ENCODE measurements at regions not wholly inside any gene's neighbourhood (a gene's known extent, or its start where the extent isn't known, plus 50 kb on each side); places are given as distances from the start of the nearest gene placed in this dataset.

DNA sequence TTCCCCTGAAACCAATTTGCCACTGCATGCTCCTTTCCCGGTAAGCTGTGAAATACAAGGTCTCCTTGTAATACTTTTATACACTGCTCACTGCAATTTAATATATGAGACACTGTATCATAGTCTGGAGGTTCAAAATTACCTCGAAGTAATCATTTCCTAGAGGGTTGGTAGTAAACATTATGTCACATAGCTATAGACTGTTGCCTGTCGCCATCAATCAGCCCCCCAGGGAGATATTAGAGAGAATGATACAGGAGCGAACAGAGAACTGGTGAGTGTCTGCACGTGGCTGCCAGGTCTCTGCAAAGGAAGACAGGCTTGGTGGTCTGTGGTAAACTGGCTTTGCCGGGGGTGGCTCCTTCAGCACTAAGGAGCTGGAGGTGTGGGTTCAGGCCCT, 165.5 kb upstream of the WSCD2 start:
- no peak overlapping the region for H3K27ac Mint-ChIP-seq
- H3K4me1 Mint-ChIP-seq, result no peaks in the 10 kb centered on the region

GRCh38 chr12:107967170-107967569, 161.9 kb upstream of the WSCD2 start:
- Mint-ChIP-seq H3K4me3 (no peak overlapping the region), H3K36me3 (no peaks in the 10 kb centered on the region), H3K4me1 (no peaks in the 10 kb centered on the region), H3K9me3 (no peaks in the 10 kb centered on the region), H3K27me3 (ENCODE audit: insufficient read depth, low read depth) (no peaks in the 10 kb centered on the region), H3K27ac (no peak overlapping the region)
- Histone ChIP-seq H3K9me3 (ENCODE audit: low read depth) (no peaks in the 10 kb centered on the region), H3K4me2 (no peak overlapping the region), H3K4me1 (no peaks in the 10 kb centered on the region), H3K36me3 (no peaks in the 10 kb centered on the region), H3K9ac (no peak overlapping the region), H3F3A (ENCODE audit: low read depth) (no peaks in the 10 kb centered on the region), H2AFZ (replicated peaks) (no peak overlapping the region), H4K20me1 (ENCODE audit: low read depth) (no peaks in the 10 kb centered on the region), H3K27ac (no peak overlapping the region), H3K4me3 (no peak overlapping the region), H3K27me3 (peaks cover 9% of the 10 kb centered on the region), H3K79me2 (ENCODE audit: low read depth) (no peaks in the 10 kb centered on the region)
- DNase-seq (ENCODE audit: low spot score), result no peak
- TF ChIP-seq, protein P1, sequence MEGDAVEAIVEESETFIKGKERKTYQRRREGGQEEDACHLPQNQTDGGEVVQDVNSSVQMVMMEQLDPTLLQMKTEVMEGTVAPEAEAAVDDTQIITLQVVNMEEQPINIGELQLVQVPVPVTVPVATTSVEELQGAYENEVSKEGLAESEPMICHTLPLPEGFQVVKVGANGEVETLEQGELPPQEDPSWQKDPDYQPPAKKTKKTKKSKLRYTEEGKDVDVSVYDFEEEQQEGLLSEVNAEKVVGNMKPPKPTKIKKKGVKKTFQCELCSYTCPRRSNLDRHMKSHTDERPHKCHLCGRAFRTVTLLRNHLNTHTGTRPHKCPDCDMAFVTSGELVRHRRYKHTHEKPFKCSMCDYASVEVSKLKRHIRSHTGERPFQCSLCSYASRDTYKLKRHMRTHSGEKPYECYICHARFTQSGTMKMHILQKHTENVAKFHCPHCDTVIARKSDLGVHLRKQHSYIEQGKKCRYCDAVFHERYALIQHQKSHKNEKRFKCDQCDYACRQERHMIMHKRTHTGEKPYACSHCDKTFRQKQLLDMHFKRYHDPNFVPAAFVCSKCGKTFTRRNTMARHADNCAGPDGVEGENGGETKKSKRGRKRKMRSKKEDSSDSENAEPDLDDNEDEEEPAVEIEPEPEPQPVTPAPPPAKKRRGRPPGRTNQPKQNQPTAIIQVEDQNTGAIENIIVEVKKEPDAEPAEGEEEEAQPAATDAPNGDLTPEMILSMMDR (IDR thresholded peaks at IDR 0.05), result no peak
- no peak for TF ChIP-seq EZH2phosphoT487 (IDR thresholded peaks at IDR 0.05)
- no peak for TF ChIP-seq EZH2 (IDR thresholded peaks at IDR 0.05)

More for the DNA sequence above, 165.5 kb upstream of the WSCD2 start:
- TF ChIP-seq, protein P1 (IDR thresholded peaks at IDR 0.05), result no peak
- no peak for TF ChIP-seq EZH2 (IDR thresholded peaks at IDR 0.05)
- no peak for TF ChIP-seq EZH2phosphoT487 (IDR thresholded peaks at IDR 0.05)
- Histone ChIP-seq H3K27ac (no peak overlapping the region), H3K4me3 (no peak overlapping the region), H2AFZ (replicated peaks) (no peak overlapping the region), H3K36me3 (no peaks in the 10 kb centered on the region), H3K4me2 (no peak overlapping the region), H4K20me1 (ENCODE audit: low read depth) (no peaks in the 10 kb centered on the region), H3F3A (ENCODE audit: low read depth) (no peaks in the 10 kb centered on the region), H3K79me2 (ENCODE audit: low read depth) (no peaks in the 10 kb centered on the region), H3K27me3 (peaks cover 21% of the 10 kb centered on the region), H3K4me1 (no peaks in the 10 kb centered on the region), H3K9me3 (ENCODE audit: low read depth) (no peaks in the 10 kb centered on the region), H3K9ac (no peak overlapping the region)
- Mint-ChIP-seq H3K9me3 (no peaks in the 10 kb centered on the region), H3K4me3 (no peak overlapping the region), H3K27me3 (ENCODE audit: insufficient read depth, low read depth) (no peaks in the 10 kb centered on the region), H3K36me3 (no peaks in the 10 kb centered on the region)
- DNase-seq (ENCODE audit: low spot score), result no peak

DNA sequence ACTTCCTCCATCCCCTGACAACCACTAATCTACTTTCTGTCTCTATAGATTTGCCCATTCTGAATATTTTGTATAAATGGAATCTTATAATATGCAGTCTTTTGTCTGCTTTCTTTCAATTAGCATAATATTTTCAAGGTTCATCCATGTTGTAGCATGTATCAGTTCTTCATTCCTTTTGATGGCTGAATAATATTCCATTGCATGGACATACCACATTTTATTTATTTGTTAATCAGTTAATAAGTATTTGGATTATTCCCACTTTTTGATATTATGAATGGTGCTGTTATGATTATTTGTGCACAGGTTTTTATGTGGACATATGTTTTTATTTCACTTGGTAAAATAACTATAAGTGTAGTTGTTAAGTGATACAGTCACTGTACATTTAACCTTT, 155.1 kb upstream of the WSCD2 start:
- Mint-ChIP-seq H3K36me3 (no peaks in the 10 kb centered on the region), H3K4me3 (no peak overlapping the region), H3K4me1 (peaks cover 8% of the 10 kb centered on the region), H3K9me3 (peaks cover 11% of the 10 kb centered on the region), H3K27ac (no peak overlapping the region), H3K27me3 (ENCODE audit: insufficient read depth, low read depth) (peaks cover 6% of the 10 kb centered on the region)
- Histone ChIP-seq H3F3A (ENCODE audit: low read depth) (no peaks in the 10 kb centered on the region), H3K9me3 (ENCODE audit: low read depth) (peaks cover 11% of the 10 kb centered on the region), H3K27ac (no peak overlapping the region), H4K20me1 (ENCODE audit: low read depth) (no peaks in the 10 kb centered on the region), H3K27me3 (peaks cover 13% of the 10 kb centered on the region), H3K4me1 (no peaks in the 10 kb centered on the region), H3K9ac (no peak overlapping the region), H3K36me3 (no peaks in the 10 kb centered on the region), H3K4me2 (no peak overlapping the region), H3K79me2 (ENCODE audit: low read depth) (no peaks in the 10 kb centered on the region), H2AFZ (replicated peaks) (no peak overlapping the region), H3K4me3 (no peak overlapping the region)
- no peak for TF ChIP-seq EZH2 (IDR thresholded peaks at IDR 0.05)
- TF ChIP-seq, protein P1 (IDR thresholded peaks at IDR 0.05), result no peak
- TF ChIP-seq EZH2phosphoT487 (IDR thresholded peaks at IDR 0.05), result no peak
- no peak for DNase-seq (ENCODE audit: low spot score)
